Right ventricle myocardium superior (tissue), 1 donor: ENCODE measurements at regions not wholly inside any gene's neighbourhood (a gene's known extent, or its start where the extent isn't known, plus 50 kb on each side); places are given as distances from the start of the nearest gene placed in this dataset.

Source experiments
- ATAC-seq: fragments of 200-7000 bp; cut with Tn5 transposase; one replicate; pipeline ENCODE4 v1.9.1; 2020; ENCODE audit warnings: mild to moderate bottlenecking; ENCODE audit not compliant: poor library complexity
- DNase-seq: peaks from one replicate; pipeline ENCODE4 v3.0.0-alpha.2; 2020
- intact Hi-C: fragments of 100-400 bp; cut with DNase I; formaldehyde crosslinking; loops from one replicate; pipeline ENCODE4 v1.11.2; 2022
- donor health status: DM: no; HTN: yes; CAD: no; lungs with severe emphysema.

- intact Hi-C loops, result no loop called here
- ATAC-seq, result no peak
- DNase-seq, result no peak
Observed at GRCh38 chr9:106322706-106323245, 540.2 kb upstream of the ZNF462 start.

GRCh38 chr9:106324053-106324585 lies 538.8 kb upstream of the ZNF462 start:
- ATAC-seq, result no peak
- DNase-seq, result no peak
- intact Hi-C loops, result no loop called here

GRCh38 chr9:106324591-106325280 lies 538.2 kb upstream of the ZNF462 start:
- ATAC-seq, result no peak
- no peak for DNase-seq
- intact Hi-C loops, result no loop called here

- intact Hi-C loops, result no loop called here
- DNase-seq, result no peak
- no peak for ATAC-seq
Observed at GRCh38 chr9:106326493-106326892, 536.5 kb upstream of the ZNF462 start.

- intact Hi-C loops, result no loop called here
- no peak for ATAC-seq
Observed at GRCh38 chr9:106333481-106333880, 529.5 kb upstream of the ZNF462 start.

GRCh38 chr9:106334081-106334480 lies 528.9 kb upstream of the ZNF462 start:
- intact Hi-C loops, result no loop called here
- ATAC-seq (no peak), DNase-seq (no peak)

More at GRCh38 chr9:106333481-106333880, 529.5 kb upstream of the ZNF462 start:
- no peak for DNase-seq

GRCh38 chr9:106339882-106340281 lies 523.1 kb upstream of the ZNF462 start:
- DNase-seq, result no peak
- no peak for ATAC-seq
- intact Hi-C loops, result no loop called here

- no peak for DNase-seq
- no peak for ATAC-seq
- intact Hi-C loops, result no loop called here
Observed at GRCh38 chr9:106350777-106351176, 512.2 kb upstream of the ZNF462 start.

- ATAC-seq (no peak), DNase-seq (no peak)
- intact Hi-C loops, result no loop called here
Observed at GRCh38 chr9:106356924-106357323, 506.0 kb upstream of the ZNF462 start.

- intact Hi-C loops, result no loop called here
- no peak for ATAC-seq
Observed at GRCh38 chr9:106358331-106358730, 504.6 kb upstream of the ZNF462 start.

GRCh38 chr9:106376689-106377088 lies 486.3 kb upstream of the ZNF462 start:
- DNase-seq (no peak), ATAC-seq (no peak)
- intact Hi-C loops, result no loop called here

More at GRCh38 chr9:106358331-106358730, 504.6 kb upstream of the ZNF462 start:
- DNase-seq, result no peak

GRCh38 chr9:106383072-106383471 lies 479.9 kb upstream of the ZNF462 start:
- ATAC-seq, result no peak
- intact Hi-C loops, result no loop called here
- DNase-seq, result no peak

GRCh38 chr9:106387965-106388364 lies 475.0 kb upstream of the ZNF462 start:
- intact Hi-C loops, result no loop called here
- no peak for DNase-seq
- ATAC-seq, result no peak

- intact Hi-C loops, result no loop called here
- DNase-seq (no peak), ATAC-seq (no peak)
Observed at GRCh38 chr9:106393226-106393625, 469.7 kb upstream of the ZNF462 start.

- intact Hi-C loops, result no loop called here
Observed at GRCh38 chr9:106400170-106400569, 462.8 kb upstream of the ZNF462 start.

GRCh38 chr9:106400950-106401349 lies 462.0 kb upstream of the ZNF462 start:
- no peak for ATAC-seq
- no peak for DNase-seq
- intact Hi-C loops, result no loop called here

More at GRCh38 chr9:106400170-106400569, 462.8 kb upstream of the ZNF462 start:
- DNase-seq (no peak), ATAC-seq (no peak)

- ATAC-seq (no peak), DNase-seq (no peak)
- intact Hi-C loops, result no loop called here
Observed at GRCh38 chr9:106403081-106403480, 459.9 kb upstream of the ZNF462 start.

- DNase-seq (no peak), ATAC-seq (no peak)
- intact Hi-C loops, result no loop called here
Observed at GRCh38 chr9:106404137-106404536, 458.8 kb upstream of the ZNF462 start.

GRCh38 chr9:106405871-106406435 lies 457.0 kb upstream of the ZNF462 start:
- no peak for DNase-seq

GRCh38 chr9:106414042-106414441 lies 448.9 kb upstream of the ZNF462 start:
- ATAC-seq (no peak), DNase-seq (no peak)
- intact Hi-C loops, result no loop called here

More at GRCh38 chr9:106405871-106406435, 457.0 kb upstream of the ZNF462 start:
- intact Hi-C loops, result no loop called here
- ATAC-seq, result no peak
